HG03025 (cell line): ENCODE measurements at regions not wholly inside any gene's neighbourhood (a gene's known extent, or its start where the extent isn't known, plus 50 kb on each side); places are given as distances from the start of the nearest gene placed in this dataset.
"Not testable (repeated sequence)": the region's sequence is repeated elsewhere in the genome, so short reads cannot be mapped to it uniquely, and the experiment has no call there.

ENCODE experiments used
- ATAC-seq: cut with Tn5 transposase; IDR thresholded peaks from one replicate; pipeline ENCODE4 v1.9.1; 2021; ENCODE audit warnings: mild to moderate bottlenecking, moderate library complexity; ENCODE audit not compliant: unreplicated experiment, low FRiP score

DNA sequence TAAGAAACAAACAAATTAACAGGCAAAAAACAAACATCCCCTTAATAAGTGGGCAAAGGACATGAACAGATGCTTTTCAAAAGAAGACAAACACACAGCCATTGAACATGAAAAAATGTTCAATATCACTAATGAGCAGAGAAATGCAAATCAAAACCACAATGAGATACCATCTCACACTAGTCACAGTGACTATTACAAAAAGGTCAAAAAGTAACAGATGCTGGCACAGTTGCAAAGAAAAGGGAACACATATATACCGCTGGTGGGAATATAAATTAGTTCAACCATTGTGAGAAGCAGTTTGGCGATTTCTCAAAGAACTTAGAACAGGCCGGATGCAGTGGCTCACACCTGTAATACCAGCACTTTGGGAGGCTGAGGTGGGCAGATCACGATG, 146.1 kb upstream of the NEIL3 start:
- ATAC-seq: no peak

GRCh38 chr4:177171588-177171987, 138.1 kb upstream of the NEIL3 start:
- no peak for ATAC-seq

- no peak for ATAC-seq
Observed at GRCh38 chr4:177175473-177175872, 134.2 kb upstream of the NEIL3 start.

- no peak for ATAC-seq
Observed at GRCh38 chr4:177177541-177178081, 132.1 kb upstream of the NEIL3 start.

- ATAC-seq: no peak
Observed at GRCh38 chr4:177178246-177178645, 131.4 kb upstream of the NEIL3 start.

GRCh38 chr4:177182166-177182565, 127.5 kb upstream of the NEIL3 start:
- ATAC-seq: no peak

DNA sequence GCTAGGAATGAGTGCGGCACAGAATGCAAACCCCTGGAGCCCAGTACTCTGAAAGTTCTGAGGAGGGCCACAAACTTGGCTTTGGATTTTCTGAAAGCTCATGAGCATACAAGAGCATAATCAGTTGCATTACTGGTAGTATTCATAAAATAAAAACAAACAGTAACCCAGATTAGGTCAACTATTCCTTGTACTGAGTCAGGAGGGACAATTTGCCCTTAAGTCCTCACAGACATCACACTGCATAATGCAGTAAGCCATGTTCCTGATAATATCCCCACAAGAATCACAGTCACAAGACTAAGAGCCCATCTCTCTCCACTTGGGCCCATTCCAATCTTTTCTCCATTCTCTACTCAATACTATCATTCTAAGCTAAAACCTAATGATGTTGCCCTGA, 126.9 kb upstream of the NEIL3 start:
- no peak for ATAC-seq

GRCh38 chr4:177185151-177185550, 124.5 kb upstream of the NEIL3 start:
- no peak for ATAC-seq

DNA sequence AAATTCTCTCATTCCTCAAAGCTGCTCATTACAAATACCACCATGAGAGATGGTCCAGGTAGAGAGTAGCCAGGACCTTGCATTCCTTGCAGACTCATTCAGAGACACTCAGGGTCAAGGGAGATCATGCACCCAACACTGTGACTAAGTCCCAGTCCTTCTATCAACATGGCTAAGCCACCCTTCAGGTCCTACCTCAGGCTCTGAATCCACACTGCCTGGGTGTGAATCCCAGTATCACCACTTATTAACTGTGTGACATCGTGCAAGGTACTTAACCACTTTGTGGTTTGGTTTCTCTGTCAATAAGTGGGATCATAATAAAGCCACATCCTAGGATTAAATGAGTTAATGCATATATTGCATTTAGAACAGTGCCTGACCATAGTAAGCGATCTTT, 124.1 kb upstream of the NEIL3 start:
- ATAC-seq: no peak

- no peak for ATAC-seq
Observed at GRCh38 chr4:177187371-177187770, 122.3 kb upstream of the NEIL3 start.

- ATAC-seq: no peak
Observed at GRCh38 chr4:177190995-177191580, 118.6 kb upstream of the NEIL3 start.

DNA sequence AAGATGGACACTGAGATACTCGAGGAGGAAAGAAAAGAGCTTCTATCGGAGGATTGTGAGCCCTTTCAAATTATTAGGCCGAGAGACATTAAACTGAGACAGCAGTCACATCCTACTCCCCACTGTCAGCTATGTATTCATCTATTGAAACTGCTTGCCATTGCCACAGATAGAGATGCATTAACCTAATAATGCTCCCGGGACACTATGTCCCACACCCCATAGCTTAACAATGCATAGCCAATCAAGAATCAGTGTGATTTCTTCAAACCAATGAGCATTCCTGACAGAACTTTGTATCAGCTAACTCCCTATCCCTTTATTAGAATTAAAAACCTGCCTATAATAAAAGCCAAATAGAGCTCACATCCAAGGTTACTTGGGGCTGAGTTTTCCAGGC, 118.1 kb upstream of the NEIL3 start:
- no peak for ATAC-seq

DNA sequence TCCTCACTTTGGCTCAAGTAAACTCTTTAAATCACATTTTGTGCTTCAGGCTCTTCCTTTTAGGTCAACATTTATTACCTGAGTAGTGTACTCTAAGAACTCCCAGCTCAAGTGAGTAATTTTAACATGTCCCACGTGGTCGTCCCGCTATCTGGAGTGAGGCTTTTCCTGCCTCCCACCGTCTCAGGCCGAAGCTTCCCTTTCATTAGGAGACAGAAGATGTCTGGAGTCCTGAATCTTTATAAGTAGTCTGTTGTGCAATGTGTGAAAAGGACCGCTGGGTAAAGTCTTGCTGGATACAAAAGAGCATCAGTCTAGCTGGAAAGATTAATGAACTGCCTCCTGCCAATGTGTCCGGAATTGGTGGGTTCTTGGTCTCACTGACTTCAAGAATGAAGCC, 117.7 kb upstream of the NEIL3 start:
- ATAC-seq: no peak

DNA sequence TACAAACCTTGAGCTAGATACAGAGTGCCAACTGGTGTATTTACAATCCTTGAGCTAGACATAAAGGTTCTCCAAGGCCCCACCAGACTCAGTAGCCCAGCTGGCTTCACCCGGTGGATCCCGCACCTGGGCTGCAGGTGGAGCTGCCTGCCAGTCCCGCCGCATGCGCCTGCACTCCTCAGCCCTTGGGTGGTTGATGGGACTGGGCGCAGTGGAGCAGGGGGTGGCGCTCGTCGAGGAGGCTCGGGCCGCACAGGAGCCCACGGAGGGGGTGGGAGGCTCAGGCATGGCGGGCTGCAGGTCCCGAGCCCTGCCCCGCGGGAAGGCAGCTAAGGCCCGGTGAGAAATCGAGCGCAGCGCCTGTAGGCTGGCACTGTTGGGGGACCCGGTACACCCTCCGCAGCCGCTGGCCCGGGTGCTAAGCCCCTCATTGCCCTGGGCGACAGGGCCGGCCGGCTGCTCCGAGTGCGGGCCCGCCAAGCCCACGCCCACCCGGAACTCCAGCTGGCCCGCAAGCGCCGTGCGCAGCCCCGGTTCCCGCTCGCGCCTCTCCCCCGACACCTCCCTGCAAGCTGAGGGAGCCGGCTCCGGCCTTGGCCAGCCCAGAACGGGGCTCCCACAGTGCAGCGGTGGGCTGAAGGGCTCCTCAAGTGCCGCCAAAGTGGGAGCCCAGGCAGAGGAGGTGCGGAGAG, 116.5 kb upstream of the NEIL3 start:
- ATAC-seq: not testable (repeated sequence)

- ATAC-seq: no peak
Observed at GRCh38 chr4:177194906-177195305, 114.8 kb upstream of the NEIL3 start.

DNA sequence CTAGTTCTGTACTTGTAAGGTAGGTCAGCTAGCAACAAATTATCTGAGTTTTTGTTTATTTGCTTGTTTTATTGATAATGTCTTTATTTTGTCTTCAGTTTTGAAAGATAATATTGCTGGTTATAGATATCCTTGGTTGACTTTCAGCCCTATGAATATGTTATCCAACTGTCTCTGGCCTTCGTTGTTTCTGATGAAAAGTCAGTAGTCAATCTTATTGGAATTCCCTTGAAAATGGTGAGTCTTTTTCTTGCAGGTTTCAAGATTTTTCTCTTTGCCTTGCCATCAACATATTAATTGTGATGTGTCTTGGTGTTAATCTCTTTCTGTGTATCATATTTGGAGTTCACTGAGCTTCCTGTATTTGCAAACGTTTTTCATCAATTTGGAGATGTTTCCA, 113.1 kb upstream of the NEIL3 start:
- ATAC-seq: no peak

DNA sequence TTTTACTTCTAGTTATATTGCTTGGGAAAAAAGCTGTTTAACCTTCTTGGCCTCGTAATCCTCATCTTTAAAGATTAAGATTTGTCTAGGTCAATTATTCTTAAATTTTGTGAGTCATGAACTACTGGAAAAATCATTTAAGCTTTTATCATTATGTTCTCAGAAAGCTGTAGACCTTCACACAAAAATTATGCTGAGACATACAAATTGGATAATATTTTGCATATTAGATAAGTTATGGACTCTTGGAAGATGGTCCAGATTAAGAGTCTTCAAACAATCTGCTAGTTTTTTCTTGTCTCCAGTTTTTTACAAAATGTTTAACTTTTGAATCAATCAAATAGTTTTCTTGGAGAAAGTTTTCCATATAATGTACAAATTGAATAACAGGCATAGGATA, 108.1 kb upstream of the NEIL3 start:
- no peak for ATAC-seq

DNA sequence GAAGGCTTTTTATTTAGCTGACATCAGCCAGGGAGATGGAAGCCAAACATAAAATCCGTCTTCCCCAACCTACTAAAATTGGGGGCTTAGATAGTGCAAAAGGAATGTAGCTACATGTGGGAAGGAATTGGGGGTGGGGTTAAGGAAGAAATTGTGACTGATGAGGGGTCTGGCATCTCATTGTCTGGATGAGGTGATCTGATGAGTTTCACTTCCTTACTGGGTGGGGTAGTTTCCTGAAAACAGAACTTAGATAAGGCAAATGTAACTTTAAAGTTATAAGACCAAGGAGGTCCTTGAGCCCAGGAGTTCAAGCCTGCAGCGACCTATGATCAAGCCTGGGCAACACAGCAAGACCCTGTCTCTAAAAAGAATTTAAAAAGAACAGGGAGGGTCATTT, 105.5 kb upstream of the NEIL3 start:
- no peak for ATAC-seq

DNA sequence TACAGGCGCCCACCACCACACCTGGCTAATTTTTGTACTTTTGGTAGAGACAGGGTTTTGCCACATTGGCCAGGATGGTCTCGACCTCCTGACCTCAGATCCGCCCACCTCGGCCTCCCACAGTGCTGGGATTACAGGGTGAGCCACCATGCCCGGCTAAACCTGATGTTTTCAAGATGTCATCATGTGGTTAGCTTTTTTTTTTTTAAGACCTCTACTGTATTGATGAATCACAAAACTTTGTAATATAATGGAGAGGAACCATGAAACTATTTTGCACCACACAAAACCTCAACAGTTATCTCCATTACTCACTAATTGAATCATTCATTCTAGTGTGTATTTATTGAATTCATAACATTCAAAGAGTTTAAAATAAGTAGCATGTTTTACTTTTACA, 94.7 kb upstream of the NEIL3 start:
- no peak for ATAC-seq

DNA sequence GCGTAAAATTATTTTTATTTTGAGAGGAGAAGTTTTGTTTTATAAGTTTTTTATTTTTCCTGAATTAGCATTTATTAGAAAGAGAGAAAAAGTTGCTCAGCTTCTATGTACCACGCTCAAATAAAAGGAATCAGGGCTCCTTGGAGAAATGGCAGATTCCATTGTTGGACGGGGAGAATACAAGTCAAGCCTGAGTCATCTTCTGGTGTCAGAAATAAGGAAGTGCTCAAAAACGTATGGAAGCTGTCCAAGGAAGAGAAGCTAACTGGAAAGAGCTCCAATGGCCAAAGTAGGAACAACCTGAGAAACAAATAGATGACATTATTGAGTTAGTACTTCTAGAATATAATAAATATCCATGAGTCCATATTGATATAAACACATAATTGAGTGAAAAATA, 89.3 kb upstream of the NEIL3 start:
- ATAC-seq: no peak

DNA sequence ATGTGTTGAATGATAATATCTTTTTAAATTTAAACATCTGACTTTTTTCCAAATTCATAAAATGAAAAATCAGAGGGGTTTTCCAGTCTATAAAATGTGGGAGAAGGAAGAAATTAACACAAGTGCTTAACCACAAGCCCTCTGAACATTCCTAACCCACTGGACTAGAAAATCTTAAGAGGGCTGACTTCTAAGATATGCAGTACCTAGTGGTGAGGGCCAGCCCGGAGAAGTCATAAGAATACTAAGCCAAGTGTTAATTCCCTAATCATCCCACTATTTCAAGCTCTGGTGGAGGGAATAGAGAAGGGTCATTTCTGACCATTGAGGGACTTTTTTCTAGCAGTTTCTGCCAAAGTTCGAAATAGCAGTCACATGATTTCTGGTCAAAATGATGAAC, 86.9 kb upstream of the NEIL3 start:
- ATAC-seq: no peak

DNA sequence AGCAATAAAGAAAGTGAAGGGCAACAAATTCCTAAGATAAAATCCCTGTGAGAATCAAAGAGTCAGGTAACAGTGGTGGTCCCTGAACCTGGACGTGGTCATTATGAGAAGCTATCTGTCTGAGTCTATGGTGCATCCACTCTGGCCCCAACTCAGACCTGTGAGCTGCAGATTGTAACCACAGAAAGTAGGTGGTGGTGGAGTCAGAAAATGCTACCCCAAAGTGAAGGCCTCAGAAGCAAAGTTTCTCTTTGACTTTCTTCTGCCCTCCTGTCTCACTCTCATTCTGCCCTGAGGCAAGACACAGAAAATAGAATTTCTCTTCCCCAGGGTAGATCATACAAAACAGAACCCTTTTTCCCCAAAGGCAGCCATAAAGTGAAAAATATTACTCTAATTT, 84.1 kb upstream of the NEIL3 start:
- ATAC-seq: peak; percentile 94
